HG02623 (cell line): ENCODE measurements at regions not wholly inside any gene's neighbourhood (a gene's known extent, or its start where the extent isn't known, plus 50 kb on each side); places are given as distances from the start of the nearest gene placed in this dataset.

Experiments
- ATAC-seq: cut with Tn5 transposase; IDR thresholded peaks from one replicate; pipeline ENCODE4 v1.9.1; 2021; ENCODE audit warnings: moderate library complexity; ENCODE audit not compliant: unreplicated experiment

DNA sequence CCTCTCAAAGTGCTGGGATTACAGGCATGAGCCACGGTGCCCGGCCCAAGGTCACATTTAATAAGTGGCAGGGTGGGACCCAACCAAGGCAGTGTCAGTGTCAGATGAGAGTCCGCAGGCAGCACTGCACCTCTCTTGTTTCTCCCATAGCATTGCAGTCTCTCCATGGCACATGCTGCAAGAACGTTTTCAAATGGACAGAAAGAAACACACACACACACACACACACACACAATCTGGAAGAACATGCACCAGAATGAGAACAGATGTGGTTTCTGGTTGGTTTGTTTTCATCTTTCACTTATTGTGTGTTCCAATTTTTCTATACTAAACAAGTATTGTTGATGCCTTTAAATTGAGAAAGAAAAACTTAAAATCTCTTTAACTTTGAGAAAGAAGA is 126.5 kb downstream of the SYF2 start:
- ATAC-seq = no peak

- ATAC-seq = no peak
Measured at GRCh38 chr1:25104932-25105561, 127.3 kb downstream of the SYF2 start.

DNA sequence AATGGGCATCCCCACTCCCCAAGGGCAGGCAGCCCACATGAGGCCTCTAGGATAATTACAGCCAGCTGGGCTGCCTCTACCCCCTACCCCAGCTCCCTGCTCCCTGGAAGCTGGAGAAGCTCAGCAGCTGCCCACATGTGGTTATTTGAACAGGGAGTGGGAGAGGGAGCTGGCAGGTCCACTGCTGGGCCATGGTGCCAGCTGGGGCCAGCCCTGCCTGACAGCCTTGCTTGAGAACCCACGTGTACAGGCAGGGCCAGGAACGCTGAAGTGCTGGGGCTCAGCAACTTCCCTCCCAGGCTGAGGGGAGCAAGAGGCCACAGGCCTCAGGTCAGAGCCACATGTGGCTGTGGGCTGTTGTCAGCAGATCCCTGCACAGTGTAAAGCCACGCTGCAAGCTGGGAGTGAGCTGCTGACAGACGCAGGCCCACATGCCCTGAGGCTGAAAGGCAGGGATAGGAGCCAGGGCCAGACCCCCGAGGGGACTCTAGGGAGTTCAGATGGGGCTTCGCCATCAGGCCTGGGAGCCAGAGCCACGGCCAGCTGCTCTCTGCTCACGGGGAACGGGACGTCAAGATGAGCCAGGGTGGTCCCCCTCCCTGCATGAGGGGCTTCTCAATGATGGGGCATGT is 129.0 kb downstream of the SYF2 start:
- ATAC-seq = no peak

GRCh38 chr1:25100151-25100833 is 132.0 kb downstream of the SYF2 start:
- no peak for ATAC-seq

DNA sequence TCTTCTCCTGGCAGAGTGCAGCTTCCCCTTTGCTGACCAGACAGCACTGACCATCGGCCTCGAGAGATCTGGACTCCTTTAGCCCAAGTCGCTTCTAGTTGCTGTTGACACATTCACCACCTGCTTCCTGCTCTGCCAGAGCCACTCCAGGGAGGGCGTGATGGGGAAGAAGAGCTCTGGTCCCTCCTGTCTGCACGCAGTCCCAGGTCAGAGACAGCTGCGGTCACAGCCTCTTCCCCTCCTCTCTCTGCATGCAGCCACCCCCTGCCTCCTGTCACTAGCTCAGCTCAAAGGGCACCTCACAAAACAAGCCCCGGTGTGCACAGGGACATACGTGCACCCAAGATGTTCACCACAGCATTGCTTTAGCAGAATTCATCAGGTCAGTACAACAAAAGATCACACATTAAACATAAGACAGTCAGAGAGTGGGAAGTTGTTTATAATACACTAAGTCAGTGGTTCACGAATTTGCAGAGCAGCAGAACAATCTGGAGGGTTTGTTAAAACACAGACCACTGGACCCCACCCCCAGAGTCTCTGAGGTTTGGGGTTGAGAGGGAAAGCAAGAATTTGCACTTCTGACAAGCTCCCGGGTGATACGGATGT is 132.9 kb downstream of the SYF2 start:
- ATAC-seq = no peak

DNA sequence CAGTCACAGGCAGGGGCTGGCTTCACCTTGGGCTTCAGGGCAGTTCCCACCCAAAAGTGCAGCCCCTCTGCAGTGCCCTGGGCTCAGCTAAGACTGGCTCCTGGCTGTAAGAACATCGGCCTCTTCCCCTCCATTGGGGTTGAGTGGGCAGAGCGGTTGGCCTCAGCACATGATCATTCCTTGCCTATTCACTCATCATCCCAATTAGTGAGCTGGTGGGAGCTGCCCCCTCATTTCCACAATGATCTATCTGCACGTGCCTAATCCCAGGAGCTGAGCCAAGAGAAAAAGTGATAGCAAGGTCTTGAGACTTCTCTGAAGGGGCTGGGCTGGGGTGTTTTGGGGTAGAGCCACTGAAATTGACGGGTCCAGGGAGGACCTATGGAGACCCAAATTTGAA is 133.6 kb downstream of the SYF2 start:
- ATAC-seq = no peak

GRCh38 chr1:25096307-25097150 is 135.8 kb downstream of the SYF2 start:
- no peak for ATAC-seq

- ATAC-seq = no peak
Measured at GRCh38 chr1:25095635-25096200, 136.6 kb downstream of the SYF2 start.

DNA sequence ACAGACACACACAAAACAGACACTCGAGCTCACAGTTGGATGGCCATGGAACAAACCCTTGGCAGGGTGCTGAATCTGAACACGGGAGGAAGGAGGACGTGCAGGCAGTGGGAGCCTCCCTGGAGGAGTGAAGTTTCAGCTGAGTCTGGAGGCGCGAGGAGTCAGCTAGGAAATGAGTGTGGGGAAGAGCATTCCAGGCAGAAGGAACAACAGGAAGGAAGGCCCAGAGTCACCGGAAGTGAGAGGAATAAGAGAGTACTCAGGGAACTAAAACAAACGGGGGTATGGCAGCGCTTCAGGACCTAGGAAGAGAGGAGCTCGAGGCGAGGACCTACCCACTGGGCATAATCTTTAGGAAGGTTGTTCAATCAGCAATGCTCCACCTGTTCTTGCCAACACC is 137.3 kb downstream of the SYF2 start:
- ATAC-seq = no peak

DNA sequence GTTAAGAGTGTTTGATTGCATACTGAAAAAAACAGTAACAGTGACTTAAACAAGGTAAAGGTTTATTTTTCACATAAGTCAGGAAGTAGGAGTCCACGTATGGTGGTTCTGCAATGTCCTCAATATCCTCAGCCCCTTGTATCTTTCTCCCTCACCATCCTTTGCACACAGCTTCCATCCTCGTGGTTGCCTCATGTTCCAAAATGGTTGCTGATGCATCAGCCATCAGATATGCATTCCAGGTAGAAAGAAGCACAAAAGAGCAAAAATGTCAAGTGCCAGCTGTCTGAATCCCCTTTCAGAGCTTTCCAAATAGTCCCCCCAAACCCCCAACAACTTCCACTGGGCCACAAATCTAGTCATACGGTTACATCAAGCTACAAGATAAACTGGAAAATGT is 138.1 kb downstream of the SYF2 start:
- ATAC-seq = no peak

GRCh38 chr1:25091658-25092057 is 140.6 kb downstream of the SYF2 start:
- ATAC-seq = no peak

- ATAC-seq = no peak
Measured at GRCh38 chr1:25090707-25091422, 141.4 kb downstream of the SYF2 start.

GRCh38 chr1:25089772-25090171 is 142.5 kb downstream of the SYF2 start:
- ATAC-seq = no peak

DNA sequence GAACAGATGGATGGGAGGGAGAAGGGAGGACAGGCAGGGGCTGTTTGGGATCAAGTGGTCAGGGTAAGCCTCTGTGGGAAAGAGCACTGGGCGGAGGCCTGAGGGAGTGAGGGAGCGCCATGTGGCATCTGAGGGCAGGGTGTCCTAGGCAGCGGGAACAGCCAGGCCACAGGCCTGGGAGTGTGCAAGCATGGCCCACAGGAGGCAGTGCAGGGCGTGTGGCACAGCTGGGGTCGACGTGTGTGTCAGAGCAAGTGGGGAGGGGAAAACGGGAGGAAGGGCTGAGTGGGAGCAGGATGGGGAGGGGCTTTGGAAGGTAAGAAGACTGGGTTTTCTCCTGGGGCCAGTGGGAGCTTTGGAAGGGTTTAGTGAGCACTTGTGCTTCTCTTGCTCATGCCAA is 143.4 kb downstream of the SYF2 start:
- ATAC-seq = no peak

DNA sequence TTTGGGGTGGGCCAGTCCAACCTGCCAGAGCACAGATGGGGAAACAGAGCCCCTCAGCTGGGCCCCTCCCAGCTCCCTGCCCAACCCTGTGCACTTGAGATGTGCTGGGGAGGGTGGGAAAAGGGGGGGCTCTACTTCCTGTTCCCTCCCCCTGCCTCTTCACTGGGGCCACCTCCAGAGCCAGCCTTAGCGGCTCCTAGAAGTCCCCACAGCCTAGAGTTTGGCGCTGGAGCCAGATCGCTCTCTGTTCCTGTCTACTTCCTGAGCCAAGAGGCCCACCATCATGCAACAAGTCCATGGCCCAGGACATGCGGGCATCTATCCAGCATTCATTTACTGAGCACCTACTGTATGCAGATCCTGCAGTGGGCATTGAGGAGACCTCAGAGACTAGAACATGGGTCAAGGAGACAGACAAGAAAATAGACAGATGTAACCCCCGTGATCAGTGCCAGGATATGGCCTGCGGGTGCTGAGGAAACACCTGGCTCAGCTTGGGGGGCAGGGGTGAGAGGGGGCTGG is 144.1 kb downstream of the SYF2 start:
- ATAC-seq = no peak

- ATAC-seq = no peak
Measured at GRCh38 chr1:25086518-25087079, 145.7 kb downstream of the SYF2 start.

GRCh38 chr1:25084407-25084806 is 147.9 kb downstream of the SYF2 start:
- ATAC-seq = no peak

- no peak for ATAC-seq
Measured at GRCh38 chr1:25083481-25084345, 148.6 kb downstream of the SYF2 start.

DNA sequence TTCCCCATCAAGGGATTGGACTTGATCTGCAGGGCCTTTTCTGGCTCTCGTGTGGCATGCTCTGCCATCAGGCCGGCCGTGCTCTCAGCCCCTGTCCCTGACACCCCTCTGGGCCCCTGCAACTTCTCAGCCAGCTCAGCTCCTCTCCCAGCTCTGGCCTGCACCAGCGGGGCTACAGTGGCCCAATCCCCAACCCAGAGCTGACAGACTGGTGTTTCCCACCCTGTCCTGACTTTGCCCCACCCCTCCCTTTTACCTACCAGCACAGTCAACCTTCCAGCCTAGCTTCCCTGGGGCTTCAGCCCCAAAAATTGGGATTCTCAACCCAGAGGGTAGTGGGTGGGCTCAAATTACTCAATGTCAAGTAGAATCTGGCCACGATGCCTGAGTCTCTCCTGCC is 149.3 kb downstream of the SYF2 start:
- ATAC-seq = no peak
